NCI-H1048 (cell line): ENCODE measurements at regions not wholly inside any gene's neighbourhood (a gene's known extent, or its start where the extent isn't known, plus 50 kb on each side); places are given as distances from the start of the nearest gene placed in this dataset.

Experiments
- DNase-seq: peaks from one replicate; lab custom pipeline; 2025; lab: John Stamatoyannopoulos, UW

- DNase-seq = no peak
Observed at GRCh38 chr11:114876234-114876633, 197.9 kb downstream of the NXPE2 start.

DNA sequence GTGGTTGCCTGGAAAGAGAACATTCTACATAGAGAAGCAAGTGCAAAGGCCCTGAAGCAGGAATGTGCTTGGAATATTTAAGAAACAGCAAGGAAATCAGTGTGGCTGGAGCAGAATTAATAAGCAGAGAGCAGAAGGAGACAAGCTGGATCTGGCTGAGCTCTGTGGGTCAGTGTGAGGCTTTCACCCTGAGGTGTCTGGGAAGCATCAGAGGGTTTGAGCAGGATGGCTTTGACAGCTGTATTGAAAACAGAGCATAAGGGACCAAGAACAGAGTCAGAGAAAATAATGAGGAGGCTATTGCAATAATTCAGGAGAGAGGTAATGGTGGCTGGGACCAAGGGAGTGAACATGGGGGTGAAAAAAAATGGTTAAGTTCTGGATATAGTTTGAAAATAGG, 199.6 kb downstream of the NXPE2 start:
- DNase-seq = no peak

GRCh38 chr11:114880442-114880841, 202.1 kb downstream of the NXPE2 start:
- no peak for DNase-seq

- DNase-seq = no peak
Observed at GRCh38 chr11:114883472-114883871, 205.1 kb downstream of the NXPE2 start.

DNA sequence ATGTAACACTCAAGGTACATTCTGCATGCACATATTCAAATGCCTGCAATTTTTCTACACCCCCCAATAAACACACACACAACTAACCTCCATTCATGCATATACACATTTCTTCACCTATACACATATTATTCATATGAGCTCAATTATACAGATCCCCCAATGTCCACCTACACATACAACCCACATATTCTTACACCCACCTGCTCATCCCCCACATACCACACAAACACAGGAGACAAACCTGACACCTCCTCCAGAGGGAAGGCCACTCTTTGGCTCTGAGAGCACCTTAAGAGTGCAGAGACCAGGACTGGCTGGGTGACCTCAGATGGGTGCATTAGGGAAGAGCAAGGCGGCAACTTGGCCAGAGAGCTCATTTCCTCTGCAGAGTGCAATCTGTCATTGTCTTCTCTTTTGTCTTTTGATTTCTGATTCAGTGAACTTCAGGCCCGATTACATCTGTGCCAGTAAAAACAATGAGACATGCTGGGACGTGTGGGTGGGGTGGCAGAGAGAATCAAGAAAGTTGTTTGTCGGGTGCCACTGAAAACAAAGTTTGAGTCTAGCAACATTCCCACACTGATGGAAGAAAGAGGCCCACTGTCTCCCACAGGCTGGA, 208.4 kb downstream of the NXPE2 start:
- DNase-seq = no peak

DNA sequence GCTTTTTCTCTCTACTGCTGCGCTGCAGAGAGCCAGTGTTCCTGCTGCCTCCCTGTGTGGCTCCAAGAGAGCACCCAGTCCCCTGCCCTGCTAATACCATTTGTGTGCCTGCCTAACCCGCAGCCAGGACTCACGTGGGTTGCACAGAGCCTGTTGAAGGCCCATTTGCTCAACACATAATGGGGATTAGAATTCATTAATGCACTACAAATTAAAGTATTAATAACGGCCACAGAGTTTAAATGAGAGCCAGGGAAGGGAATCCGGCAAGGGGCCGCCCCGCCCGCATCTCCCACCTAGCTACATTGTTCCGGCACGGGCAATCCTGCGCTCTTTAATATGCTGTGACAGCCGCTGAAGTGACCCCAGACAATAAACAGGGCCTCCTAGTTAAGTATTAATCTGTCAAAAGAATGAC, 211.3 kb downstream of the NXPE2 start:
- no peak for DNase-seq

- DNase-seq = no peak
Observed at GRCh38 chr11:114890038-114890437, 211.7 kb downstream of the NXPE2 start.

DNA sequence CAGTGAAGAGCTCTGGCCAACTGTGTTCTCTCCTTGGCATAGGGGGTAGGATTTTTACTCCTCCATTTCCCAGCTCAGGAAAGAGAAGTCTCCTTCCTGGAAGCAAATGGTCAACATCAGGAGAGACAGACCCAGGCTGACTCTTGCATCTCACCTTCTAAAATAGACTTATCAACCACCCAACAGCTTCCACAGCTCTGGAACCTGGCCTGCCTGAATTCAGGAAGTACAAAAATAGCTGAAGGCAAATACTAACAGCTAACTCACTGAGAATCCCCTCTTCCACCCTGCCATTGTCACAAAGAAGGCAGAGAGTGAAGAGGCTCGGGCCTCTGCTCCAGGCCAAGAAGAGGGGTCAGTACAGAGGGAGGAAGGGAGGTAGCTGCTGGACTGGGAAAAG, 213.6 kb downstream of the NXPE2 start:
- no peak for DNase-seq

GRCh38 chr11:114892381-114893197, 214.3 kb downstream of the NXPE2 start:
- DNase-seq = no peak

DNA sequence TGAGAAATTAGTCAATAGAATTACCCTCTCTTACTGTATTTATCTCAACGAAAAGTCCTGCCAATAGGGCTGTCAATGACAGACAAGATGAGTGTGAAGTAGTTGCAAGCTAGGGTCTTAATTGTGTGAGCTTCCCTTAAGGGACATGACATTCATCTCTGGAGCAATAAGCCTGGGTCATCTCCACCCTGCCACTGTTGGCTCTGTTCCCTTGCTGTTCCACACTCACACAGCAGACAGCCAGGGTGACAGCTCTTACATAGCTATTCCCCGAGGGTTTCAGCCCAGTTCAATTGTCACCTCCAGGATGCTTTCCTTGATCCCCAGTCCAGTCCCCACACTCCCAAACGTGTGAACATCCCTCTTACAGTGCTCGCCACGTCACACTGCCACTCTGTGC, 215.0 kb downstream of the NXPE2 start:
- no peak for DNase-seq

DNA sequence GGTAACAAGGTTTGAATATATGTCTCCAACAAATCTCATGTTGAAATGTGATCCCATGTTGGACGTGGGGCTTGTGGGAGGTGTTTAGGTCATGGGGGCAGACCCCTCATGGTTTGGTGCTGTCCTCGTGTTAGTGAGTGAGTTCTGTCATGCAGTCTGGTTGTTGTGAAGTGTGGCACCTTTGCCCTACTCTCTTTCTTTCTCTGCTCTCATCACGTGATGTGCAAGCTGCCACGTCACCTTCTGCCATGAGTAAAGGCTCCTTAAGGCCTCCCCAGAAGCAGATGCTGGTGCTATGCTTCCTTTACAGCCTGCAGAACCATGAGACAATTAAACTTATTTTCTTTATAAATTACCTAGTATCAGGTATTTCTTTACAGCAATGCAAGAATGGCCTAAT, 218.3 kb downstream of the NXPE2 start:
- DNase-seq = no peak

DNA sequence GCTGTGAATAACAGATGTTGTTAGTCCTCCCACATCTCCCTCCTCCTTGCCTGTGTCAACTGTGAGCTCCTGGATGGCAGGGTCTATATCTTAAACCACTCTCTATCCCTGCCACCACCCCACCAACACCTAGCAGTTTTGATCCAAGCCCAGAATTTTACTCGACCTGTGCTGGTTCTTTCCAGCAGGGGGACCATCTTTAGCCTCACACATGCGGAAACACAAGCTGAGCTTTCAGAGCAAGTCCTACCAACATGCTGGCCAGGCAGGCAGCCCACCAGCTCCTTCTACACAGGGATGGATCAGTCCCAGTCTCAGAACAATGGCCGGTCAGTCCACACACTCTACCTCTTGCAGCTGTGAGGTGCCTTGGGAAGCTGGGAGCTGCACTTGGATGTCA, 231.5 kb downstream of the NXPE2 start:
- DNase-seq = no peak

DNA sequence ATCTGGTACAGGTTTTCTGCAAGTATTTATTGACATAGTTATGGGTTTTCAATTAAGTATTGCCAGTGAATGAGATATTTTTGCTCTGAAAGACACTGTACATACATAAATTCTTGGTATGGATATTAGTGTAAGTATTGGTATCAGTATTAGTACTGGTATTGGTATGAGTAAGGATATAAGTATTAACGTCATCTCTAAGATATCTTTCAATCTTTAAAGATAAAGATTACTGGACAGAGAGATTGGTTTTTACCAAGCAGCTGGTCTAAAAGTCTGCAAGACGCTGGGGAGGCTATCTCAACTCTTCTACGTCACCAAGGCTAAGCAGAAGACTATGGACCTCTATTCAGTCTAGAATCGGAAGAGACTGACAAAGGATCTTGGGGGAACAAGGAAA, 234.5 kb downstream of the NXPE2 start:
- DNase-seq = no peak

- no peak for DNase-seq
Observed at GRCh38 chr11:114914231-114915005, 236.1 kb downstream of the NXPE2 start.

- DNase-seq = no peak
Observed at GRCh38 chr11:114915871-114916805, 237.8 kb downstream of the NXPE2 start.

GRCh38 chr11:114918286-114918685, 240.0 kb downstream of the NXPE2 start:
- DNase-seq = no peak

DNA sequence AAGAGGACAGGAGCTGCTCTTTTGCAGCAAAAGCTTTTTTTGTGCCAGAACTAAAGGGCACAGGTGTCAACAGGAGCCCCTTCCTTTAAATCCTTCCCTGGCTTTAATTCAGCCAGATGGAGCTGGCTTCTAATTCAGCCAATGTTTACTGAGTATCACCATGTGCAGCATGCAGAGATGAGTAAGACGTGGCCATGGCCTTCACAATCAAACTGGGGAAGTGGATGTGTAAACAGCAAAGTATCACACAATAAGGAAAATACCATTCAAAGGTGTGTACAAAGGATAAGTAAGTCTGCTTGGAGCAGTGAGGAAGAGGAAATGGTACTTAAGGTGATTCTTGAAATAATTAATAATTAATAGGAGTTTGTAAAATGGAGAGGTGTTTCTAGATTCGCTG, 243.4 kb downstream of the NXPE2 start:
- no peak for DNase-seq

GRCh38 chr11:114924042-114924441, 245.7 kb downstream of the NXPE2 start:
- no peak for DNase-seq

DNA sequence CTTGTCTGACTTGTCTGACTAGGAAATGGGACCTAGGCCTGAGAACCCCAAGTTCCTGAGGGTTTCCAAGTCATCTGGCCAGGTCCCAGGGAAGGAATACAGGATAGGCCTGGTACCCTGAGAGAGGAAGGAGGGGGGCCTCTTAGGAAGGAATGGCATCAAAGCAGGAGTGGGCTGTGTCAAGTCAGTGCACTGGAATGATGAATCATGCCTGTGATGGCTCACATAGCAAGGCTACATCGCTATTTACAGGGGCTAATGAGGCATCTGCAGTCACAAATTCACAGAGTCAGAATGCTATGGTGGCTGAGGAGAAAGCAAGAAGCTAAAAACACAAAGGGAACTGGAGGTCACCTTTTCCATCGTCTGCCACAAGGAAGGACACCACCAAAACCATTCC, 247.3 kb downstream of the NXPE2 start:
- no peak for DNase-seq

DNA sequence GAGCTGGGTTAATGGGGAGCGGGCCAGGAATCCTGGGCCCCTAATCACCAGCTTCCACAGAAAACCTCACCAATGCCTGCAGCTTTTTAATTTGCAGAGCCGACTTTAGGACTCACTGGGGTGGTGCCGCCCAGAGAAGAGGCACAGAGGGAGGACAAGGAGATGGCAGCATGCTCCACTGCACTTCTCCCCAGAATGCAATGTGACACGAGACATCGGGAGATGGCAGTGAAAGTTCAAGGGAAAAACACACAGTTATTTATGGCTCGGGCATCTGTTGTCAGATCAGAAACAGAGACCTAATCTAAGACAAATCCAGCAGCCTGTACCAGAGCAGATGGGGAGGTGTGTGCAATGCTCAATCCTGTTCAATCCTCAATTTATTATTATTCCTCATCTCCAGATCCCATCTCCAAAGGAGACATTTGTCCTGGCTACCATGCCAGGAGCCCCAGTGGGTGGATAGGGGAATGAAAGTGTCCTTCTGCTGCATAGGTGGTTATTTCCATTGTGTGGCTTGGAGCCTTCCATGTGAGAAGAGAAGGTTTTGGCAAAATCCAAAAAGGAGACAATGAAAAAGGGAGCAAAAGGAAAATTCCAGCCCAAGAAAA, 250.0 kb downstream of the NXPE2 start:
- no peak for DNase-seq

- no peak for DNase-seq
Observed at GRCh38 chr11:114929351-114930000, 251.1 kb downstream of the NXPE2 start.
